ENCODE measurements at regions not wholly inside any gene's neighbourhood (a gene's known extent, or its start where the extent isn't known, plus 50 kb on each side); places are given as distances from the start of the nearest gene placed in this dataset.

DNA sequence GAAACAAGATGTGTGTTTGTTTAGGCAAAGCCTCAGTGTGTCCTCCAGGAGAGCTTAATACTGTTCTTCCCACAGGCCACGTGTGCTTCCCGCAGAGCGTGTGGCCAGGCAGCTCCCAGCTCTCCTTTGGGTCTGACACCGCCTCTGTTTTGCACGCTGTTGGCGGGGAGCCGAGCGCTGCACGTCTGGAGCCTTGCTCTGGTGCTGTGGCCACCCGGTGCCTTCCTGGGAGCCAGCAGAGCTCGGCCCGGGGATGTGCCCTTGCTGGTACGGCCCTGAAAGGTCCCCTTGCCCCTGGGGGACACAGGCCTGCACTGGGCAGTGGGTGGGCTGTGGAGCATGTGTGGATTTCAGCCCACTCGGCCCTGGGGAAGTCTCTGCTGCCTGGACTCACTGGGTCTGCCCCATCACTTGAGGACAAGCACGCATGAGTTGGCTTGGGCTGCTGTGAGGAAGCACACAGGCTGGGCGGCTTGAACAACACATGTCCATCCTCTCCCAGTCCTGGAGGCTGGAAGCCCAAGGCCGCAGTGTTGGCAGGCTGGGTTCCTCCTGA is 160.7 kb upstream of the HDAC4 start (continued):
- TF ChIP-seq ZNF622 (IDR thresholded peaks at IDR 0.05) (no peak), KAT2A (conservative IDR thresholded peaks at IDR 0.05; ENCODE audit: control insufficient read depth, low read depth, low read length) (no peak), RCOR1 (conservative IDR thresholded peaks at IDR 0.05; ENCODE audit: low read depth, low read length) (no peak), ZNF217 (IDR thresholded peaks at IDR 0.05) (no peak)
- TF ChIP-seq, protein P1, sequence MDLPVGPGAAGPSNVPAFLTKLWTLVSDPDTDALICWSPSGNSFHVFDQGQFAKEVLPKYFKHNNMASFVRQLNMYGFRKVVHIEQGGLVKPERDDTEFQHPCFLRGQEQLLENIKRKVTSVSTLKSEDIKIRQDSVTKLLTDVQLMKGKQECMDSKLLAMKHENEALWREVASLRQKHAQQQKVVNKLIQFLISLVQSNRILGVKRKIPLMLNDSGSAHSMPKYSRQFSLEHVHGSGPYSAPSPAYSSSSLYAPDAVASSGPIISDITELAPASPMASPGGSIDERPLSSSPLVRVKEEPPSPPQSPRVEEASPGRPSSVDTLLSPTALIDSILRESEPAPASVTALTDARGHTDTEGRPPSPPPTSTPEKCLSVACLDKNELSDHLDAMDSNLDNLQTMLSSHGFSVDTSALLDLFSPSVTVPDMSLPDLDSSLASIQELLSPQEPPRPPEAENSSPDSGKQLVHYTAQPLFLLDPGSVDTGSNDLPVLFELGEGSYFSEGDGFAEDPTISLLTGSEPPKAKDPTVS (IDR thresholded peaks at IDR 0.05; ENCODE audit: low read depth, low read length): no peak
- TF ChIP-seq, protein P2, sequence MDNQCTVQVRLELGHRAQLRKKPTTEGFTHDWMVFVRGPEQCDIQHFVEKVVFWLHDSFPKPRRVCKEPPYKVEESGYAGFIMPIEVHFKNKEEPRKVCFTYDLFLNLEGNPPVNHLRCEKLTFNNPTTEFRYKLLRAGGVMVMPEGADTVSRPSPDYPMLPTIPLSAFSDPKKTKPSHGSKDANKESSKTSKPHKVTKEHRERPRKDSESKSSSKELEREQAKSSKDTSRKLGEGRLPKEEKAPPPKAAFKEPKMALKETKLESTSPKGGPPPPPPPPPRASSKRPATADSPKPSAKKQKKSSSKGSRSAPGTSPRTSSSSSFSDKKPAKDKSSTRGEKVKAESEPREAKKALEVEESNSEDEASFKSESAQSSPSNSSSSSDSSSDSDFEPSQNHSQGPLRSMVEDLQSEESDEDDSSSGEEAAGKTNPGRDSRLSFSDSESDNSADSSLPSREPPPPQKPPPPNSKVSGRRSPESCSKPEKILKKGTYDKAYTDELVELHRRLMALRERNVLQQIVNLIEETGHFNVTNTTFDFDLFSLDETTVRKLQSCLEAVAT (IDR thresholded peaks at IDR 0.05): no peak
- TF ChIP-seq, protein P3, sequence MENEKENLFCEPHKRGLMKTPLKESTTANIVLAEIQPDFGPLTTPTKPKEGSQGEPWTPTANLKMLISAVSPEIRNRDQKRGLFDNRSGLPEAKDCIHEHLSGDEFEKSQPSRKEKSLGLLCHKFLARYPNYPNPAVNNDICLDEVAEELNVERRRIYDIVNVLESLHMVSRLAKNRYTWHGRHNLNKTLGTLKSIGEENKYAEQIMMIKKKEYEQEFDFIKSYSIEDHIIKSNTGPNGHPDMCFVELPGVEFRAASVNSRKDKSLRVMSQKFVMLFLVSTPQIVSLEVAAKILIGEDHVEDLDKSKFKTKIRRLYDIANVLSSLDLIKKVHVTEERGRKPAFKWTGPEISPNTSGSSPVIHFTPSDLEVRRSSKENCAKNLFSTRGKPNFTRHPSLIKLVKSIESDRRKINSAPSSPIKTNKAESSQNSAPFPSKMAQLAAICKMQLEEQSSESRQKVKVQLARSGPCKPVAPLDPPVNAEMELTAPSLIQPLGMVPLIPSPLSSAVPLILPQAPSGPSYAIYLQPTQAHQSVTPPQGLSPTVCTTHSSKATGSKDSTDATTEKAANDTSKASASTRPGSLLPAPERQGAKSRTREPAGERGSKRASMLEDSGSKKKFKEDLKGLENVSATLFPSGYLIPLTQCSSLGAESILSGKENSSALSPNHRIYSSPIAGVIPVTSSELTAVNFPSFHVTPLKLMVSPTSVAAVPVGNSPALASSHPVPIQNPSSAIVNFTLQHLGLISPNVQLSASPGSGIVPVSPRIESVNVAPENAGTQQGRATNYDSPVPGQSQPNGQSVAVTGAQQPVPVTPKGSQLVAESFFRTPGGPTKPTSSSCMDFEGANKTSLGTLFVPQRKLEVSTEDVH (IDR thresholded peaks at IDR 0.05; ENCODE audit: low read depth, partially characterized antibody): no peak

All from GM12878 (cell line).